Endothelial cell (in vitro differentiated cells): ENCODE measurements at regions not wholly inside any gene's neighbourhood (a gene's known extent, or its start where the extent isn't known, plus 50 kb on each side); places are given as distances from the start of the nearest gene placed in this dataset.

Source experiments
- DNase-seq: peaks from one replicate; pipeline ENCODE4 v3.0.0; 2021; ENCODE audit warnings: low spot score
- H3K27ac Mint-ChIP-seq: one replicate; pipeline ENCODE4 v1.8.0; 2021; ENCODE audit warnings: mixed read lengths, inconsistent platforms; ENCODE audit not compliant: unreplicated experiment
- H3K27me3 Mint-ChIP-seq: one replicate; pipeline ENCODE4 v1.8.0; 2021; ENCODE audit warnings: mild to moderate bottlenecking, moderate library complexity, mixed read lengths, inconsistent platforms; ENCODE audit not compliant: unreplicated experiment
- H3K36me3 Mint-ChIP-seq: one replicate; pipeline ENCODE4 v1.8.0; 2021; ENCODE audit warnings: mild to moderate bottlenecking, low read depth, mixed read lengths, inconsistent platforms; ENCODE audit not compliant: unreplicated experiment
- H3K4me1 Mint-ChIP-seq: one replicate; pipeline ENCODE4 v1.8.0; 2021; ENCODE audit warnings: mild to moderate bottlenecking, mixed read lengths, inconsistent platforms; ENCODE audit not compliant: unreplicated experiment
- H3K4me3 Mint-ChIP-seq: one replicate; pipeline ENCODE4 v1.8.0; 2021; ENCODE audit warnings: mild to moderate bottlenecking, mixed read lengths, inconsistent platforms; ENCODE audit not compliant: unreplicated experiment
- H3K9me3 Mint-ChIP-seq: one replicate; pipeline ENCODE4 v1.8.0; 2021; ENCODE audit warnings: mixed read lengths, inconsistent platforms; ENCODE audit not compliant: unreplicated experiment
- CTCF ChIP-seq: fragments of 200-600 bp; sonication (generic); IDR thresholded peaks from one replicate; pipeline ENCODE4 v1.5.0; 2021; ENCODE audit warnings: antibody characterized with exemption; ENCODE audit not compliant: unreplicated experiment

GRCh38 chr3:178073366-178073765 lies 462.9 kb upstream of the KCNMB2 start:
- TF ChIP-seq CTCF, result no peak
- no peak overlapping the region for H3K27ac Mint-ChIP-seq
- H3K9me3 Mint-ChIP-seq, result no peaks in the 10 kb centered on the region
- no peaks in the 10 kb centered on the region for H3K4me1 Mint-ChIP-seq
- DNase-seq, result no peak
- no peaks in the 10 kb centered on the region for H3K36me3 Mint-ChIP-seq
- H3K27me3 Mint-ChIP-seq, result peaks cover 2% of the 10 kb centered on the region
- H3K4me3 Mint-ChIP-seq, result no peak overlapping the region

- no peak for TF ChIP-seq CTCF
- H3K27ac Mint-ChIP-seq, result no peak overlapping the region
- no peak overlapping the region for H3K4me3 Mint-ChIP-seq
- peaks cover 2% of the 10 kb centered on the region for H3K27me3 Mint-ChIP-seq
- no peaks in the 10 kb centered on the region for H3K36me3 Mint-ChIP-seq
- no peak for DNase-seq
- H3K4me1 Mint-ChIP-seq, result peaks cover 2% of the 10 kb centered on the region
- H3K9me3 Mint-ChIP-seq, result no peaks in the 10 kb centered on the region
Measured at GRCh38 chr3:178075344-178075743, 460.9 kb upstream of the KCNMB2 start.

GRCh38 chr3:178078953-178079352 lies 457.3 kb upstream of the KCNMB2 start:
- no peak for TF ChIP-seq CTCF
- Mint-ChIP-seq H3K27me3 (peaks cover 3% of the 10 kb centered on the region), H3K36me3 (no peaks in the 10 kb centered on the region), H3K4me3 (no peak overlapping the region), H3K4me1 (peaks cover 18% of the 10 kb centered on the region), H3K9me3 (no peaks in the 10 kb centered on the region), H3K27ac (no peak overlapping the region)
- DNase-seq, result no peak

GRCh38 chr3:178079966-178080365 lies 456.3 kb upstream of the KCNMB2 start:
- Mint-ChIP-seq H3K4me1 (peaks cover 28% of the 10 kb centered on the region), H3K36me3 (no peaks in the 10 kb centered on the region), H3K4me3 (no peak overlapping the region), H3K27me3 (peaks cover 3% of the 10 kb centered on the region), H3K27ac (no peak overlapping the region), H3K9me3 (no peaks in the 10 kb centered on the region)
- no peak for TF ChIP-seq CTCF
- DNase-seq, result no peak

GRCh38 chr3:178082326-178082906 lies 453.8 kb upstream of the KCNMB2 start:
- peaks cover 51% of the 10 kb centered on the region for H3K4me1 Mint-ChIP-seq
- peaks cover 3% of the 10 kb centered on the region for H3K27me3 Mint-ChIP-seq

More at GRCh38 chr3:178082326-178082906, 453.8 kb upstream of the KCNMB2 start:
- Mint-ChIP-seq H3K27ac (no peak overlapping the region), H3K36me3 (no peaks in the 10 kb centered on the region), H3K9me3 (no peaks in the 10 kb centered on the region), H3K4me3 (no peak overlapping the region)
- DNase-seq, result no peak
- no peak for TF ChIP-seq CTCF
